ENCODE measurements at regions not wholly inside any gene's neighbourhood (a gene's known extent, or its start where the extent isn't known, plus 50 kb on each side); places are given as distances from the start of the nearest gene placed in this dataset.
"Not testable (repeated sequence)": the region's sequence is repeated elsewhere in the genome, so short reads cannot be mapped to it uniquely, and the experiment has no call there.

DNA sequence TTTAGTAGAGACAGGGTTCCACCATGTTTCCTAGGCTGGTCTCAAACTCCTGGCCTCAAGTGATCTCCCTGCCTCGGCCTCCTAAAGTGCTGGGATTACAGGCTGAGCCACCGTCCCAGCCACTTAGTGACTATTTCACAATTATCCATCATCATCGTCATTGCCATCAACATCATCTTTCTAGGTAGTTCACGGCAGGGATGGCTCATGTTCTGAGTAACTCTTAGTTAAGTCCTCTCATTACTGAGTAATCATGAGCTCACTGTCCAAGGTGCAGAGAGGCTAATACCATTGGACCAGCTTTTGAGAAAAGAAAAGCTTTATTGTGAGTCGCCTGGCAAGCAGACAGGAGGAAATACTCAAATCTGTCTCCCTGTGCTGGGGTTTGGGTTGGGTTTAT is 108.6 kb upstream of the PRSS12 start:
- DNase-seq (ENCODE audit: low read depth, low spot score); H3K9me3 ChIP-seq (ENCODE audit: control insufficient read depth in 1 of 2, insufficient read depth in 1 of 2, low read depth in 1 of 2, low read length in 2 of 2); H3K36me3 ChIP-seq (ENCODE audit: control insufficient read depth in 1 of 2, insufficient read depth in 2 of 2, low read length in 2 of 2); H3K79me2 ChIP-seq (ENCODE audit: insufficient read depth, low read length); intact Hi-C loops (cut with micrococcal nuclease); H3K9me2 ChIP-seq (ENCODE audit: insufficient read depth); H2AFZ ChIP-seq (ENCODE audit: low read depth, low read length, poor library complexity, severe bottlenecking); H3K9ac ChIP-seq (ENCODE audit: low read length); H3K4me1 ChIP-seq (ENCODE audit: control insufficient read depth in 1 of 2, insufficient read depth in 2 of 2, low read length in 2 of 2); RAD21 ChIA-PET (ENCODE audit: low non-redundant PET in 1 of 2, low total read pairs in 2 of 2, uncharacterized antibody in 2 of 2, unreplicated experiment in 2 of 2); CTCF ChIA-PET; H4K20me1 ChIP-seq (ENCODE audit: insufficient read depth); ATAC-seq; BruUV-seq (replicated peaks); H3K4me2 ChIP-seq (ENCODE audit: low read length); H3K27me3 ChIP-seq (ENCODE audit: insufficient read depth, low read length); H3K27ac ChIP-seq (ENCODE audit: low read depth, low read length); H3K4me3 ChIP-seq (replicated peaks in 1 of 2; ENCODE audit: low read depth in 1 of 2, low read length in 2 of 2); POLR2A ChIA-PET: not testable (repeated sequence)

GRCh38 chr4:118465831-118466230 is 113.0 kb upstream of the PRSS12 start:
- H4K20me1 ChIP-seq (ENCODE audit: insufficient read depth); H3K36me3 ChIP-seq (ENCODE audit: control insufficient read depth in 1 of 2, insufficient read depth in 2 of 2, low read length in 2 of 2); CTCF ChIA-PET; H3K4me3 ChIP-seq (replicated peaks in 1 of 2; ENCODE audit: low read depth in 1 of 2, low read length in 2 of 2); H3K4me1 ChIP-seq (ENCODE audit: control insufficient read depth in 1 of 2, insufficient read depth in 2 of 2, low read length in 2 of 2); ATAC-seq; H3K4me2 ChIP-seq (ENCODE audit: low read length); H2AFZ ChIP-seq (ENCODE audit: low read depth, low read length, poor library complexity, severe bottlenecking); POLR2A ChIA-PET; BruUV-seq (replicated peaks); intact Hi-C loops (cut with micrococcal nuclease); DNase-seq (ENCODE audit: low read depth, low spot score); H3K9me2 ChIP-seq (ENCODE audit: insufficient read depth); H3K27ac ChIP-seq (ENCODE audit: low read depth, low read length); H3K27me3 ChIP-seq (ENCODE audit: insufficient read depth, low read length); H3K9ac ChIP-seq (ENCODE audit: low read length); RAD21 ChIA-PET (ENCODE audit: low non-redundant PET in 1 of 2, low total read pairs in 2 of 2, uncharacterized antibody in 2 of 2, unreplicated experiment in 2 of 2); H3K9me3 ChIP-seq (ENCODE audit: control insufficient read depth in 1 of 2, insufficient read depth in 1 of 2, low read depth in 1 of 2, low read length in 2 of 2); H3K79me2 ChIP-seq (ENCODE audit: insufficient read depth, low read length): not testable (repeated sequence)

DNA sequence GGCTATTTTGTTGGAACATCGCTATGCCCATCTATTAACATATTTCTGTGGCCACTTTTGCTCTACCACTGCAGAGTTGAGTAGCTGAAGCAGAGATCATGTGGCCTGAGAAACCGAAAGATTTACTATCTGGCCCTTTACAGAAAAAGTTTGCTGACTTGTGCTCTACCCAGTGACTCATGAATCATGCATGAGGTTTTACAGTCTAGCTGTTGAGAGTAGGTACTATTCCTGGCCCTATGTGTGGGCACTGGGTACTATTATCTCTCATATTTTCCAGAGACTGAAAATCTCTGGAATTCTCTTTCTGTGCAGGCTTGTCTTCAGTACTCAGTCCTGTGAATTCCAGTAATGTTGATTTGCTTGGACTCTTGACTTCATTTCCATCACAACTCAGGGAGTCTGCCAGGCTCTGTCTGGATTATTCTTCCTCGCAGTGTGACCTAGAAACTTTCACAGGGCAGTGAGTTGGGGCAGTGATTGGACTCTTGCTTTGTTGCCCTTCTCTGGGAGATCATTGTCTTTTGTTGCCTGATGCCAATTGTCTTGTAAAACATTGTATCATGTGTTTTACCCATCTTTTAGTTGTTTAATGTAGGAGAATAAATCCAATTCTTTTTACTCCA is 121.3 kb upstream of the PRSS12 start:
- H2AFZ ChIP-seq (ENCODE audit: low read depth, low read length, poor library complexity, severe bottlenecking); H3K9ac ChIP-seq (ENCODE audit: low read length); H4K20me1 ChIP-seq (ENCODE audit: insufficient read depth); BruUV-seq (replicated peaks); H3K4me2 ChIP-seq (ENCODE audit: low read length); DNase-seq (ENCODE audit: low read depth, low spot score); RAD21 ChIA-PET (ENCODE audit: low non-redundant PET in 1 of 2, low total read pairs in 2 of 2, uncharacterized antibody in 2 of 2, unreplicated experiment in 2 of 2); H3K4me3 ChIP-seq (replicated peaks in 1 of 2; ENCODE audit: low read depth in 1 of 2, low read length in 2 of 2); CTCF ChIA-PET; H3K9me3 ChIP-seq (ENCODE audit: control insufficient read depth in 1 of 2, insufficient read depth in 1 of 2, low read depth in 1 of 2, low read length in 2 of 2); H3K9me2 ChIP-seq (ENCODE audit: insufficient read depth); H3K4me1 ChIP-seq (ENCODE audit: control insufficient read depth in 1 of 2, insufficient read depth in 2 of 2, low read length in 2 of 2); intact Hi-C loops (cut with micrococcal nuclease); H3K27me3 ChIP-seq (ENCODE audit: insufficient read depth, low read length); POLR2A ChIA-PET; H3K79me2 ChIP-seq (ENCODE audit: insufficient read depth, low read length); H3K36me3 ChIP-seq (ENCODE audit: control insufficient read depth in 1 of 2, insufficient read depth in 2 of 2, low read length in 2 of 2); H3K27ac ChIP-seq (ENCODE audit: low read depth, low read length): not testable (repeated sequence)
- 0 out of 2 replicates have a peak, but pooled peaks have one; percentile 9 for ATAC-seq

GRCh38 chr4:118474771-118475170 is 122.0 kb upstream of the PRSS12 start:
- H2AFZ ChIP-seq (ENCODE audit: low read depth, low read length, poor library complexity, severe bottlenecking); POLR2A ChIA-PET; H3K9me2 ChIP-seq (ENCODE audit: insufficient read depth); BruUV-seq (replicated peaks); intact Hi-C loops (cut with micrococcal nuclease); H3K36me3 ChIP-seq (ENCODE audit: control insufficient read depth in 1 of 2, insufficient read depth in 2 of 2, low read length in 2 of 2); H3K4me3 ChIP-seq (replicated peaks in 1 of 2; ENCODE audit: low read depth in 1 of 2, low read length in 2 of 2); ATAC-seq; H3K4me2 ChIP-seq (ENCODE audit: low read length); H4K20me1 ChIP-seq (ENCODE audit: insufficient read depth); H3K27ac ChIP-seq (ENCODE audit: low read depth, low read length); DNase-seq (ENCODE audit: low read depth, low spot score); H3K9ac ChIP-seq (ENCODE audit: low read length); H3K4me1 ChIP-seq (ENCODE audit: control insufficient read depth in 1 of 2, insufficient read depth in 2 of 2, low read length in 2 of 2); CTCF ChIA-PET; RAD21 ChIA-PET (ENCODE audit: low non-redundant PET in 1 of 2, low total read pairs in 2 of 2, uncharacterized antibody in 2 of 2, unreplicated experiment in 2 of 2); H3K27me3 ChIP-seq (ENCODE audit: insufficient read depth, low read length); H3K79me2 ChIP-seq (ENCODE audit: insufficient read depth, low read length); H3K9me3 ChIP-seq (ENCODE audit: control insufficient read depth in 1 of 2, insufficient read depth in 1 of 2, low read depth in 1 of 2, low read length in 2 of 2): not testable (repeated sequence)

DNA sequence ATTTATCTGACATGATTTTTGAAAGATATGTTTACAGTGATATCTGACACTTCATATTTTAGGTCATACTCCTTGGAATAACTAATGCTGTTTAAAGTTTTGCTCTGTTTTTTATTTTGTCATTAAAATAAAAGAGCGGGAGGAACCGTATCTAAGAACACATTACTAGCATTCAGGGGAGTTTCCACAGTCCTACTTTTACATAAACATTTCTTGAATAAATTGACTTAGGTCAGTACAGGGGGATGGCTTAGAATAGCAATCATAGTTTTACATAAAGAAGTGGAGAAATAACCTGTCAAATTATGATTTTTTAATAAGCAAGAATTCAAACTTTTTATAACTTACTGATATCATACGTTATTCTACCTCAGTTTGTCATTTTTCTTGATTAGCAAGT is 123.1 kb upstream of the PRSS12 start:
- H3K9me2 ChIP-seq (ENCODE audit: insufficient read depth); BruUV-seq (replicated peaks); RAD21 ChIA-PET (ENCODE audit: low non-redundant PET in 1 of 2, low total read pairs in 2 of 2, uncharacterized antibody in 2 of 2, unreplicated experiment in 2 of 2); intact Hi-C loops (cut with micrococcal nuclease); H4K20me1 ChIP-seq (ENCODE audit: insufficient read depth); POLR2A ChIA-PET; H3K27me3 ChIP-seq (ENCODE audit: insufficient read depth, low read length); H3K4me1 ChIP-seq (ENCODE audit: control insufficient read depth in 1 of 2, insufficient read depth in 2 of 2, low read length in 2 of 2); ATAC-seq; H3K9ac ChIP-seq (ENCODE audit: low read length); H3K4me3 ChIP-seq (replicated peaks in 1 of 2; ENCODE audit: low read depth in 1 of 2, low read length in 2 of 2); H3K27ac ChIP-seq (ENCODE audit: low read depth, low read length); H3K79me2 ChIP-seq (ENCODE audit: insufficient read depth, low read length); DNase-seq (ENCODE audit: low read depth, low spot score); H3K9me3 ChIP-seq (ENCODE audit: control insufficient read depth in 1 of 2, insufficient read depth in 1 of 2, low read depth in 1 of 2, low read length in 2 of 2); H3K36me3 ChIP-seq (ENCODE audit: control insufficient read depth in 1 of 2, insufficient read depth in 2 of 2, low read length in 2 of 2); H3K4me2 ChIP-seq (ENCODE audit: low read length); H2AFZ ChIP-seq (ENCODE audit: low read depth, low read length, poor library complexity, severe bottlenecking); CTCF ChIA-PET: not testable (repeated sequence)
